Inferior parietal cortex (tissue), 1 donor: ENCODE measurements at regions not wholly inside any gene's neighbourhood (a gene's known extent, or its start where the extent isn't known, plus 50 kb on each side); places are given as distances from the start of the nearest gene placed in this dataset.
"Not testable (repeated sequence)": the region's sequence is repeated elsewhere in the genome, so short reads cannot be mapped to it uniquely, and the experiment has no call there.

Source experiments
- DNase-seq: peaks from one replicate; pipeline ENCODE4 v3.0.0-alpha.2; 2016; ENCODE audit errors: extremely low spot score

- no peak for DNase-seq
Measured at GRCh38 chr7:81181066-81181465, 262.2 kb upstream of the SEMA3C start.

GRCh38 chr7:81180573-81180972 lies 261.7 kb upstream of the SEMA3C start:
- DNase-seq: no peak

- DNase-seq: no peak
Measured at GRCh38 chr7:81175275-81175940, 256.6 kb upstream of the SEMA3C start.

GRCh38 chr7:81173766-81174281 lies 255.0 kb upstream of the SEMA3C start:
- no peak for DNase-seq

GRCh38 chr7:81170291-81170690 lies 251.4 kb upstream of the SEMA3C start:
- no peak for DNase-seq

GRCh38 chr7:81167934-81168333 lies 249.1 kb upstream of the SEMA3C start:
- no peak for DNase-seq

- no peak for DNase-seq
Measured at GRCh38 chr7:81165070-81165469, 246.2 kb upstream of the SEMA3C start.

- no peak for DNase-seq
Measured at GRCh38 chr7:81162771-81163525, 244.1 kb upstream of the SEMA3C start.

- DNase-seq: no peak
Measured at GRCh38 chr7:81162234-81162633, 243.4 kb upstream of the SEMA3C start.

- DNase-seq: peak; percentile 51
Measured at GRCh38 chr7:81161451-81162075, 242.7 kb upstream of the SEMA3C start.

GRCh38 chr7:81159402-81159801 lies 240.6 kb upstream of the SEMA3C start:
- DNase-seq: no peak

- DNase-seq: no peak
Measured at GRCh38 chr7:81158189-81158588, 239.3 kb upstream of the SEMA3C start.

- DNase-seq: no peak
Measured at GRCh38 chr7:81155654-81156373, 237.0 kb upstream of the SEMA3C start.

- DNase-seq: no peak
Measured at GRCh38 chr7:81154565-81154964, 235.7 kb upstream of the SEMA3C start.

GRCh38 chr7:81152925-81153324 lies 234.1 kb upstream of the SEMA3C start:
- not testable (repeated sequence) for DNase-seq

- peak; percentile 10 for DNase-seq
Measured at GRCh38 chr7:81150951-81151361, 232.1 kb upstream of the SEMA3C start.

- no peak for DNase-seq
Measured at GRCh38 chr7:81143856-81144255, 225.0 kb upstream of the SEMA3C start.

GRCh38 chr7:81141257-81142205 lies 222.7 kb upstream of the SEMA3C start:
- DNase-seq: not testable (repeated sequence)

- DNase-seq: no peak
Measured at GRCh38 chr7:81140775-81141174, 221.9 kb upstream of the SEMA3C start.

- DNase-seq: no peak
Measured at GRCh38 chr7:81140252-81140651, 221.4 kb upstream of the SEMA3C start.

GRCh38 chr7:81138870-81139269 lies 220.0 kb upstream of the SEMA3C start:
- no peak for DNase-seq
